BJ (cell line): ENCODE measurements at regions not wholly inside any gene's neighbourhood (a gene's known extent, or its start where the extent isn't known, plus 50 kb on each side); places are given as distances from the start of the nearest gene placed in this dataset.

Experiments used
- CTCF ChIA-PET: fragments of 350-600 bp; formaldehyde crosslinking; extraction: SDS; loops from one replicate; lab custom pipeline; 2021; ENCODE audit warnings: antibody characterized with exemption, inconsistent platforms; lab: Yijun Ruan, JAX
- POLR2A ChIA-PET: fragments of 300-600 bp; sonication (Branson Sonifier 250); formaldehyde crosslinking; extraction: SDS; loops from one replicate; lab custom pipeline; 2021; ENCODE audit warnings: antibody characterized with exemption; lab: Charles Lee
- DNase-seq: peaks from one replicate; pipeline ENCODE4 v3.0.0-alpha.2; 2011; ENCODE audit warnings: low read depth
- H3K27me3 ChIP-seq: 2 replicates; pipeline ENCODE4 v1.6.0; 2011; ENCODE audit warnings: low read length; ENCODE audit not compliant: control insufficient read depth, insufficient read depth
- H3K36me3 ChIP-seq: 2 replicates; pipeline ENCODE4 v1.5.1; 2011; ENCODE audit warnings: low read length; ENCODE audit not compliant: control insufficient read depth, insufficient read depth
- H3K4me3 ChIP-seq: 2 replicates; pipeline ENCODE4 v1.5.1; 2011; ENCODE audit warnings: low read depth, mild to moderate bottlenecking, control low read depth, low read length
- TF ChIP-seq, protein P1 (sequence below): IDR thresholded peaks from 2 replicates; pipeline ENCODE4 v1.5.1; 2011; ENCODE audit warnings: low read depth, mild to moderate bottlenecking, control low read depth, inconsistent platforms, low read length, moderate library complexity; ENCODE audit not compliant: insufficient read depth

DNA sequence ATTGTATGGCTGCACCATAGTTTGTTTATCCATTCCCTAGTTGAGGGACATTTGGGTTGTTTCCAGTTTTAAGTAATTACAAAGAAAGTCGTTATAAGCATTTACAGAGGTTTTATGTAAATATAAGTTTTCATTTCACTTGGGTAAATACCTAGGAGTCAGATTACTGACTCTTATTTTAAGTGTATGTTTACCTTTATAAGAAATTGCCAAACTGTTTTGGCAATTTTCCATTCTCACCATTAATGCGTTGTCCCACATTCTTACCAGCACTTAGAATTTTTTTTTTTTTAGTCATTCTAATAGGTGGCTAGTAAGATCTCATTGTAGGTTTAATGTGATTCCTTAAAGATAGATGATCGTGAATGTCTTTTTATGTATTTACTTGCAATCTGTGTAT, 121.5 kb upstream of the NR3C2 start:
- Histone ChIP-seq H3K4me3 (no peak overlapping the region), H3K27me3 (no peaks in the 10 kb centered on the region), H3K36me3 (no peaks in the 10 kb centered on the region)
- TF ChIP-seq, protein P1, sequence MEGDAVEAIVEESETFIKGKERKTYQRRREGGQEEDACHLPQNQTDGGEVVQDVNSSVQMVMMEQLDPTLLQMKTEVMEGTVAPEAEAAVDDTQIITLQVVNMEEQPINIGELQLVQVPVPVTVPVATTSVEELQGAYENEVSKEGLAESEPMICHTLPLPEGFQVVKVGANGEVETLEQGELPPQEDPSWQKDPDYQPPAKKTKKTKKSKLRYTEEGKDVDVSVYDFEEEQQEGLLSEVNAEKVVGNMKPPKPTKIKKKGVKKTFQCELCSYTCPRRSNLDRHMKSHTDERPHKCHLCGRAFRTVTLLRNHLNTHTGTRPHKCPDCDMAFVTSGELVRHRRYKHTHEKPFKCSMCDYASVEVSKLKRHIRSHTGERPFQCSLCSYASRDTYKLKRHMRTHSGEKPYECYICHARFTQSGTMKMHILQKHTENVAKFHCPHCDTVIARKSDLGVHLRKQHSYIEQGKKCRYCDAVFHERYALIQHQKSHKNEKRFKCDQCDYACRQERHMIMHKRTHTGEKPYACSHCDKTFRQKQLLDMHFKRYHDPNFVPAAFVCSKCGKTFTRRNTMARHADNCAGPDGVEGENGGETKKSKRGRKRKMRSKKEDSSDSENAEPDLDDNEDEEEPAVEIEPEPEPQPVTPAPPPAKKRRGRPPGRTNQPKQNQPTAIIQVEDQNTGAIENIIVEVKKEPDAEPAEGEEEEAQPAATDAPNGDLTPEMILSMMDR = no peak
- ChIA-PET CTCF (no interaction called here), POLR2A (no interaction called here)
- DNase-seq = no peak

DNA sequence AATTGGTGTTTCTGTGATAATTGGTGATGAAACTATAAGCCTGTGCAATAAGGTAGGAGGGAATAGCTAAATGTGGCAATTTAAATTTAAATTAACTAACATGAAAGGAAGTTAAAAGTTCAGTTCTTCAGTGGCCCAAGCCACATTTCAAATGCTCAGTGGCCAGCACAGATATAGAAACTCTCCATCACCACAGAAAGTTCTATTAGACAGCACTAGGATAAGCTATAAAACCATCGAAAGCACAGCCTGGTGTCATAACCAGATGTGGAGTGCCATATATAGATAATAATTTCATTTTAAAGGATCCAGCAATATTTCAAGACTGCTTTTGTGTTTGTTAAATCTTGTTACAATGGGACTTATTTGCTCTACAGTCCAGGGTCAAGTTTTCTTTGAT, 119.3 kb upstream of the NR3C2 start:
- H3K36me3 ChIP-seq = no peaks in the 10 kb centered on the region
- TF ChIP-seq, protein P1 = no peak
- CTCF ChIA-PET = no interaction called here
- no peak overlapping the region for H3K4me3 ChIP-seq
- POLR2A ChIA-PET = no interaction called here
- no peak for DNase-seq
- no peaks in the 10 kb centered on the region for H3K27me3 ChIP-seq

- Histone ChIP-seq H3K36me3 (no peaks in the 10 kb centered on the region), H3K27me3 (no peaks in the 10 kb centered on the region), H3K4me3 (no peak overlapping the region)
- ChIA-PET CTCF (no interaction called here), POLR2A (no interaction called here)
- no peak for DNase-seq
- TF ChIP-seq, protein P1 = no peak
Observed at GRCh38 chr4:148557793-148558192, 115.6 kb upstream of the NR3C2 start.

DNA sequence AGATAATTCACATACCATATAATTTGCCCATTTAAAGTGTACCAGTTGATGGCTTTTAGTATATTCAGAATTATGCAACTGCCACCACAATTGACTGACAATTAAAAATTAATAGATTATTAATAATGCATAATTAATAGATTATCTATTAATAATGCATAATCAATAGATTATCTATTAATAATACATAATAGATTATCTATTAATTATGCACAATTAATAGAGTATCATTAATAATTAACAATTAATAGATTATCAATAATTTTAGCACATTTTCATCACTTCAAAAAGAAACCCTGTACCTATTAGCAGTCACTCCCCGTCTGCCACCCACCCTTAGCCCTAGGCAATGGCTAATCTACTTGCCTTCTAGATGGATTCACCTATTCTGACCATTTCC, 108.6 kb upstream of the NR3C2 start:
- ChIA-PET POLR2A (no interaction called here), CTCF (no interaction called here)
- TF ChIP-seq, protein P1 = no peak
- Histone ChIP-seq H3K4me3 (no peak overlapping the region), H3K27me3 (no peaks in the 10 kb centered on the region), H3K36me3 (no peaks in the 10 kb centered on the region)
- DNase-seq = no peak

DNA sequence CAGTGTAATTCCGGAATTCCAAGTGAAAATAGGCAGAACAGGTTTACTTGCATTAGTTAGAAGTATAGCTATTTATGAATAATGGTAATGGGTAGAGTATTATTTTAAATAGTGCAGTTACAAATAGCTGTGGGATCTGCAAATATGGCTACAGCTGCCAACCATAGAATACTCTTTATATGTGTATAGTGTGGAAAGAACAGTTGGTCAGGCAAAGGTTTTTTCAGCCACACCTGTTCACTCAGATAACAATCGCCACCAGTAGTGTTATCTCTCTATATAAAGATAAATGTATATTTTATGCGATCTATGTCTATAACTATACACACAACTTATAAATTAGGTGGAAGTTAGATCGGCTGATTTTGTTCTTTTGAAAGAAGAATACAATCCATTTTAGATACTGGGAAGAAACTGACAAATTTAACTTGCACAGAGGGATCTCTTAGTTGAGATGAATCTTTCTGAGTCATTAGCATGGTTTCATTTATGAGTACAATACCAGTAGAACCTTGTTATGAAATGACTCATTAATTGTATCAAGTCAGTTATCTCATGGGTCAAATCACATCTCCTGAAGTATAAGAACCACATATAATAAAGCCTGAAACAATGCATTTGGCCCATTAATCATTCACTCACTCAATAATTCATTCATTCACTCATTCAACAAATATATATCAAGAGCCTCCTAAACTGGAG, 100.9 kb upstream of the NR3C2 start:
- CTCF ChIA-PET = no interaction called here
- TF ChIP-seq, protein P1 = no peak
- DNase-seq = no peak
- POLR2A ChIA-PET = no interaction called here
- Histone ChIP-seq H3K27me3 (no peaks in the 10 kb centered on the region), H3K4me3 (no peak overlapping the region), H3K36me3 (no peaks in the 10 kb centered on the region)
